ENCODE measurements at regions not wholly inside any gene's neighbourhood (a gene's known extent, or its start where the extent isn't known, plus 50 kb on each side); places are given as distances from the start of the nearest gene placed in this dataset.

GRCh38 chr3:130242850-130243569, 102.5 kb upstream of the COL6A5 start:
- in situ Hi-C loops (cut with MboI; ENCODE audit: low sequenced_read_pairs, unreplicated experiment): no loop called here
- no peak for TF ChIP-seq CTCF (IDR thresholded peaks at IDR 0.05; ENCODE audit: borderline replicate concordance, control extremely low read depth, extremely low read depth, insufficient read depth, missing control alignments)
- no peak for DNase-seq (ENCODE audit: low spot score)

- no peak for TF ChIP-seq CTCF (IDR thresholded peaks at IDR 0.05; ENCODE audit: borderline replicate concordance, control extremely low read depth, extremely low read depth, insufficient read depth, missing control alignments)
- in situ Hi-C loops (cut with MboI; ENCODE audit: low sequenced_read_pairs, unreplicated experiment): no loop called here
- no peak for DNase-seq (ENCODE audit: low spot score)
These were observed 101.7 kb upstream of the COL6A5 start for GRCh38 chr3:130243808-130244207.

GRCh38 chr3:130250982-130251381, 94.5 kb upstream of the COL6A5 start:
- TF ChIP-seq CTCF (IDR thresholded peaks at IDR 0.05; ENCODE audit: borderline replicate concordance, control extremely low read depth, extremely low read depth, insufficient read depth, missing control alignments): no peak
- no peak for DNase-seq (ENCODE audit: low spot score)
- in situ Hi-C loops (cut with MboI; ENCODE audit: low sequenced_read_pairs, unreplicated experiment): no loop called here

- TF ChIP-seq CTCF (IDR thresholded peaks at IDR 0.05; ENCODE audit: borderline replicate concordance, control extremely low read depth, extremely low read depth, insufficient read depth, missing control alignments): no peak
- in situ Hi-C loops (cut with MboI; ENCODE audit: low sequenced_read_pairs, unreplicated experiment): no loop called here
- DNase-seq (ENCODE audit: low spot score): no peak
These were observed 90.0 kb upstream of the COL6A5 start for GRCh38 chr3:130255442-130255841.

GRCh38 chr3:130256821-130257340, 88.6 kb upstream of the COL6A5 start:
- in situ Hi-C loops (cut with MboI; ENCODE audit: low sequenced_read_pairs, unreplicated experiment): no loop called here
- no peak for TF ChIP-seq CTCF (IDR thresholded peaks at IDR 0.05; ENCODE audit: borderline replicate concordance, control extremely low read depth, extremely low read depth, insufficient read depth, missing control alignments)
- DNase-seq (ENCODE audit: low spot score): no peak

- DNase-seq (ENCODE audit: low spot score): no peak
- in situ Hi-C loops (cut with MboI; ENCODE audit: low sequenced_read_pairs, unreplicated experiment): no loop called here
- no peak for TF ChIP-seq CTCF (IDR thresholded peaks at IDR 0.05; ENCODE audit: borderline replicate concordance, control extremely low read depth, extremely low read depth, insufficient read depth, missing control alignments)
These were observed 86.9 kb upstream of the COL6A5 start for GRCh38 chr3:130258532-130258952.

Data from GM13976 (cell line).